OCI-LY3 (cell line): ENCODE measurements at regions not wholly inside any gene's neighbourhood (a gene's known extent, or its start where the extent isn't known, plus 50 kb on each side); places are given as distances from the start of the nearest gene placed in this dataset.

Source experiments
- EZH2phosphoT487 ChIP-seq: fragments of 200-600 bp; shearing (Covaris generic); IDR thresholded peaks from 2 replicates; pipeline ENCODE4 v1.6.1; 2018; ENCODE audit warnings: antibody characterized with exemption, mixed run types, low read depth
- TF ChIP-seq, protein P1 (sequence below): fragments of 200-600, 300-600 bp; sonication (generic); IDR thresholded peaks from 2 replicates; pipeline ENCODE4 v1.5.1; 2014; ENCODE audit warnings: antibody characterized with exemption, low read length, low read depth

DNA sequence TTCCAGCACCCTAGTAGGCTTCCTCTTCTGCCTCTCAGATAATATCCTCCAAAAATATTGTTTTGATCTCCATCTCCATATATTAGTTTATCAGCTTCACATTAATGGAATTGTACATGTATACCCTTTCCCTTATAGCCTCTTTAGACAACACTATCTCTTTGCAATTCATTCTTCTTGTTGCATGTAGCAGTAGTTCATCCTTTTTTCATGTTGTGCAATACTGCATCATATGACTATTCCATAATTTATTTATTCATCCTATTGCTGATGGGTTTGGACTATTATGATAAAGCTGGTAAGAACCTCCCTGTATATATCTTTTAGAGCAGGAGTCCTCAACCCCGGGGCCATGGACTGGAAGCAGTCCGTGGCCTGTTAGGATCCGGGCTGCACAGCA lies 148.2 kb upstream of the FAT1 start:
- TF ChIP-seq, protein P1, sequence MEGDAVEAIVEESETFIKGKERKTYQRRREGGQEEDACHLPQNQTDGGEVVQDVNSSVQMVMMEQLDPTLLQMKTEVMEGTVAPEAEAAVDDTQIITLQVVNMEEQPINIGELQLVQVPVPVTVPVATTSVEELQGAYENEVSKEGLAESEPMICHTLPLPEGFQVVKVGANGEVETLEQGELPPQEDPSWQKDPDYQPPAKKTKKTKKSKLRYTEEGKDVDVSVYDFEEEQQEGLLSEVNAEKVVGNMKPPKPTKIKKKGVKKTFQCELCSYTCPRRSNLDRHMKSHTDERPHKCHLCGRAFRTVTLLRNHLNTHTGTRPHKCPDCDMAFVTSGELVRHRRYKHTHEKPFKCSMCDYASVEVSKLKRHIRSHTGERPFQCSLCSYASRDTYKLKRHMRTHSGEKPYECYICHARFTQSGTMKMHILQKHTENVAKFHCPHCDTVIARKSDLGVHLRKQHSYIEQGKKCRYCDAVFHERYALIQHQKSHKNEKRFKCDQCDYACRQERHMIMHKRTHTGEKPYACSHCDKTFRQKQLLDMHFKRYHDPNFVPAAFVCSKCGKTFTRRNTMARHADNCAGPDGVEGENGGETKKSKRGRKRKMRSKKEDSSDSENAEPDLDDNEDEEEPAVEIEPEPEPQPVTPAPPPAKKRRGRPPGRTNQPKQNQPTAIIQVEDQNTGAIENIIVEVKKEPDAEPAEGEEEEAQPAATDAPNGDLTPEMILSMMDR, result no peak
- TF ChIP-seq EZH2phosphoT487, result no peak
